ENCODE measurements at regions not wholly inside any gene's neighbourhood (a gene's known extent, or its start where the extent isn't known, plus 50 kb on each side); places are given as distances from the start of the nearest gene placed in this dataset.

DNA sequence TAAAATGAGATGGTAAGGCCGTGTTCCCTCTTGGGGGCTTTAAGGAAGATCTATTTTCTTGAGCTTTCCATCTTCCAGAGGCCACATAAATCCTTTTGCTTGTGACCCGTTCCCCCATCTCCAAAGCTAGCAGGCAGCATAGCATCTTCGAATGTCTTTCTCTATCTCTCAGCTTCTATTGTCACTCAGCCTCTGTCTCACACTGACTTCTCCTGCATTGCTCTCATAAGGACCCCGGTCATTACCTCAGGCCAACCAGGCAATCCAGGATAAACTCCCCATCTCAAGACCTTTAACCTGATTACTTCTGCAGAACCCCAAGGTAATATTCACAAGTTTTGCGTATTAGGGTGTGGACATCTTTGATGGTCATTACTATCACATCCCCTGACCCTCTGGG, 250.3 kb upstream of the SOX2 start:
- H3K18ac ChIP-seq (ENCODE audit: extremely low read depth, low read length) = no peak overlapping the region
- H3K79me2 ChIP-seq (ENCODE audit: control insufficient read depth in 1 of 2, insufficient read depth in 2 of 2, low read length in 2 of 2) = no peaks in the 10 kb centered on the region
- no peak overlapping the region for H3K4me2 ChIP-seq (ENCODE audit: insufficient read depth in 1 of 2, low read depth in 2 of 2, low read length in 2 of 2)
- no peak overlapping the region for H4K5ac ChIP-seq (ENCODE audit: insufficient read length, low read depth, low read length)
- no peak overlapping the region for H3K23ac ChIP-seq (ENCODE audit: insufficient read length)
- no peak overlapping the region for H3K56ac ChIP-seq (replicated peaks; ENCODE audit: insufficient read length, low read depth, low read length)
- H3K9me3 ChIP-seq (ENCODE audit: insufficient read depth in 2 of 2, low read depth in 1 of 2, low read length in 1 of 2) = no peaks in the 10 kb centered on the region
- CTCF ChIA-PET (ENCODE audit: partially characterized antibody) = interaction anchor here (0.6 kb wide), 1 partner anchor 155 kb away, joined by 3 read pairs; no protein-coding TSS in a partner anchor
- TF ChIP-seq CBX5 (IDR thresholded peaks at IDR 0.05; ENCODE audit: low read depth, low read length) (no peak), POU5F1 (IDR thresholded peaks at IDR 0.05; ENCODE audit: low read depth, low read length) (no peak), KDM5A (IDR thresholded peaks at IDR 0.05; ENCODE audit: low read length) (no peak), SIX5 (IDR thresholded peaks at IDR 0.05; ENCODE audit: low read depth, low read length) (no peak), HDAC2 (IDR thresholded peaks at IDR 0.05; ENCODE audit: borderline replicate concordance in 1 of 2, low read depth in 2 of 2, low read length in 2 of 2) (no peak), SIRT6 (IDR thresholded peaks at IDR 0.05; ENCODE audit: low read length) (no peak), ASH2L (IDR thresholded peaks at IDR 0.05; ENCODE audit: low read length) (no peak), FOSL1 (IDR thresholded peaks at IDR 0.05; ENCODE audit: insufficient read depth, low read depth, low read length) (no peak), TBP (IDR thresholded peaks at IDR 0.05; ENCODE audit: low read depth, low read length) (no peak), EGR1 (IDR thresholded peaks at IDR 0.05; ENCODE audit: borderline replicate concordance, low read depth, low read length) (no peak)
- TF ChIP-seq, protein P1, sequence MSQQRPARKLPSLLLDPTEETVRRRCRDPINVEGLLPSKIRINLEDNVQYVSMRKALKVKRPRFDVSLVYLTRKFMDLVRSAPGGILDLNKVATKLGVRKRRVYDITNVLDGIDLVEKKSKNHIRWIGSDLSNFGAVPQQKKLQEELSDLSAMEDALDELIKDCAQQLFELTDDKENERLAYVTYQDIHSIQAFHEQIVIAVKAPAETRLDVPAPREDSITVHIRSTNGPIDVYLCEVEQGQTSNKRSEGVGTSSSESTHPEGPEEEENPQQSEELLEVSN (IDR thresholded peaks at IDR 0.05) = no peak
- H3K9ac ChIP-seq (replicated peaks in 1 of 4; ENCODE audit: extremely low read depth in 1 of 4, low read depth in 3 of 4, low read length in 3 of 4) = no peak overlapping the region
- no peak overlapping the region for H2BK5ac ChIP-seq (ENCODE audit: low read depth, low read length)
- H2BK20ac ChIP-seq (ENCODE audit: low read length) = no peak overlapping the region
- no peak overlapping the region for H2AFZ ChIP-seq (ENCODE audit: low read length)
- no peak overlapping the region for H4K8ac ChIP-seq (ENCODE audit: extremely low read depth, insufficient read depth, low read length)
- H2BK15ac ChIP-seq (ENCODE audit: low read length) = no peak overlapping the region
- no peaks in the 10 kb centered on the region for H4K20me1 ChIP-seq (replicated peaks in 1 of 2; ENCODE audit: control insufficient read depth in 1 of 2, insufficient read depth in 2 of 2, low read length in 2 of 2)
- FAIRE-seq (no peak), DNase-seq (ENCODE audit: low read depth in 1 of 2, low spot score in 2 of 2) (no peak)
- no peak overlapping the region for H2BK120ac ChIP-seq (replicated peaks; ENCODE audit: low read depth, low read length)
- H3K4ac ChIP-seq (replicated peaks; ENCODE audit: insufficient read length, low read depth, low read length) = no peak overlapping the region
- H2AK5ac ChIP-seq (ENCODE audit: low read depth, low read length) = no peak overlapping the region
- H3K4me3 ChIP-seq (ENCODE audit: extremely low read depth in 1 of 4, insufficient read depth in 2 of 4, low read depth in 3 of 4, low read length in 4 of 4) = no peak overlapping the region
- H3K14ac ChIP-seq (ENCODE audit: insufficient read length) = no peak overlapping the region
- no peaks in the 10 kb centered on the region for H3K79me1 ChIP-seq (ENCODE audit: low read depth, low read length)
- WGBS, 2 experiments (ENCODE audit: extremely low coverage in 1 of 2, insufficient coverage in 1 of 2, insufficient read length in 1 of 2, insufficient replicate concordance in 2 of 2, low coverage in 1 of 2, low lambda C conversion rate in 2 of 2, missing lambda C conversion rate in 1 of 2) = 91% methylated on average over 5 of the region's 5 CpGs; no CpG with 5 or more reads in 1 of the 2 experiments
- no peak overlapping the region for H2BK12ac ChIP-seq (ENCODE audit: low read depth, low read length)
- H3K4me1 ChIP-seq (replicated peaks in 1 of 4; ENCODE audit: control insufficient read depth in 3 of 4, insufficient read depth in 4 of 4, low read length in 3 of 4) = peaks cover 0 to 6% (median 3%) of the 10 kb centered on the region in 4 experiments; a peak in 3 of 7 replicates
- H4K91ac ChIP-seq (replicated peaks; ENCODE audit: insufficient read length, low read length) = no peak overlapping the region
- no peaks in the 10 kb centered on the region; the same call in 1 of the 2 replicates for H3K23me2 ChIP-seq (ENCODE audit: low read depth, low read length)
- no peaks in the 10 kb centered on the region for H3K36me3 ChIP-seq (ENCODE audit: control insufficient read depth in 2 of 4, insufficient read depth in 4 of 4, low read length in 3 of 4)
- POLR2A ChIA-PET (ENCODE audit: partially characterized antibody) = no interaction called here
- H3K27me3 ChIP-seq (replicated peaks in 1 of 4; ENCODE audit: control insufficient read depth in 3 of 4, extremely low read depth in 1 of 4, insufficient read depth in 3 of 4, low read length in 3 of 4) = no peaks in the 10 kb centered on the region
- no peak overlapping the region for H3K27ac ChIP-seq (ENCODE audit: low read depth, low read length)
